CD8-positive, alpha-beta memory T cell (primary cell): ENCODE measurements at regions not wholly inside any gene's neighbourhood (a gene's known extent, or its start where the extent isn't known, plus 50 kb on each side); places are given as distances from the start of the nearest gene placed in this dataset.

ENCODE experiments used
- CTCF ChIA-PET: fragments of 350-600 bp; sonication (Branson Sonifier 250); formaldehyde crosslinking; loops from one replicate; lab custom pipeline; 2021; ENCODE audit warnings: antibody characterized with exemption; lab: Charles Lee
- POLR2A ChIA-PET: fragments of 350-600 bp; sonication (Branson Sonifier 250); formaldehyde crosslinking; loops from one replicate; lab custom pipeline; 2021; ENCODE audit warnings: antibody characterized with exemption; lab: Charles Lee
- DNase-seq, 5 donors: peaks; one replicate each; pipeline versions ENCODE4 v3.0.0 to v3.0.0-alpha.2; 2020 to 2022; ENCODE audit warnings: mixed read lengths in 1 of 5
- H3K27ac ChIP-seq: one replicate; pipeline ENCODE4 v1.7.0; 2013; ENCODE audit warnings: low read depth, mild to moderate bottlenecking, low read length, moderate library complexity
- H3K27me3 ChIP-seq: 2 replicates; pipeline ENCODE4 v1.7.0; 2013; ENCODE audit warnings: low read length, mild to moderate bottlenecking; ENCODE audit not compliant: insufficient read depth, poor library complexity, severe bottlenecking
- H3K36me3 ChIP-seq: 2 replicates; pipeline ENCODE4 v1.7.0; 2013; ENCODE audit warnings: mild to moderate bottlenecking, low read length, moderate library complexity; ENCODE audit not compliant: insufficient read depth
- H3K4me1 ChIP-seq: 2 replicates; pipeline ENCODE4 v1.7.0; 2013; ENCODE audit warnings: mild to moderate bottlenecking, low read length, moderate library complexity; ENCODE audit not compliant: insufficient read depth
- H3K4me3 ChIP-seq: 2 replicates; pipeline ENCODE4 v1.7.0; 2013; ENCODE audit warnings: mild to moderate bottlenecking, low read length
- H3K9me3 ChIP-seq: 2 replicates; pipeline ENCODE4 v1.7.0; 2013; ENCODE audit warnings: mild to moderate bottlenecking, low read length
- H3K27ac Mint-ChIP-seq, 8 donors: one replicate each; pipeline ENCODE4 v1.8.0; 2020 to 2021; ENCODE audit warnings: mixed read lengths in 8 of 8, mild to moderate bottlenecking in 6 of 8, inconsistent platforms in 3 of 8, moderate library complexity in 3 of 8
- H3K27me3 Mint-ChIP-seq, 2 donors: one replicate each; pipeline ENCODE4 v1.8.0; 2020 to 2021; ENCODE audit warnings: mixed read lengths in 2 of 2, mild to moderate bottlenecking in 1 of 2, moderate library complexity in 1 of 2
- H3K36me3 Mint-ChIP-seq, 3 donors: one replicate each; pipeline ENCODE4 v1.8.0; 2020 to 2021; ENCODE audit warnings: mixed read lengths in 3 of 3, inconsistent platforms in 1 of 3, mild to moderate bottlenecking in 1 of 3
- H3K4me1 Mint-ChIP-seq, 3 donors: one replicate each; pipeline ENCODE4 v1.8.0; 2020 to 2021; ENCODE audit warnings: mixed read lengths in 3 of 3, inconsistent platforms in 1 of 3, mild to moderate bottlenecking in 1 of 3
- H3K4me3 Mint-ChIP-seq, 7 donors: one replicate each; pipeline ENCODE4 v1.8.0; 2020 to 2021; ENCODE audit warnings: mixed read lengths in 7 of 7, mild to moderate bottlenecking in 6 of 7, moderate library complexity in 4 of 7, inconsistent platforms in 2 of 7
- H3K9me3 Mint-ChIP-seq, 5 donors: one replicate each; pipeline ENCODE4 v1.8.0; 2020 to 2022; ENCODE audit warnings: mixed read lengths in 5 of 5, mild to moderate bottlenecking in 3 of 5, moderate library complexity in 2 of 5, inconsistent platforms in 1 of 5

DNA sequence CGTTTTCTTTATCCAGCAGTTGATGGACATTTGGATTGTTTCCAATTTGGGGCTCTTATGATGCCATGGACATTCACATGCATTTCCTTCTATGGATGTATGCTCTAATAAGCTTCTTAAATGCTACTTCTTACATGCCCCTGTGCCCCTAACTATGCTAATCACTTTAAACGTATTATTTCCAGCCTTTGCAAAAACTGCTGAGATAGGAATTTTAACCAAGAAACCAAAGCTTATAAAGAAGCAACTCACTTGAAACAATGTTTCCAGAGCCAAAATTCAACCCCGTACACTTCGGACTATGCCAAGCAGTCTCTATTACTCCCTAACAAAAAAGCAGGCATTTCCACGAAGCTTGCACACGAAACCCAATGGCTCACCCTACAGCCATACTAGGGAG is 545.6 kb upstream of the WWC1 start:
- Mint-ChIP-seq H3K9me3 (peaks cover 0 to 6% (median 1%) of the 10 kb centered on the region in 5 donors), H3K4me3 (no peak overlapping the region), H3K27ac (no peak overlapping the region), H3K27me3 (no peaks in the 10 kb centered on the region), H3K4me1 (no peaks in the 10 kb centered on the region), H3K36me3 (no peaks in the 10 kb centered on the region)
- Histone ChIP-seq H3K4me3 (no peak overlapping the region), H3K27ac (no peak overlapping the region), H3K4me1 (no peaks in the 10 kb centered on the region), H3K27me3 (no peaks in the 10 kb centered on the region), H3K36me3 (no peaks in the 10 kb centered on the region), H3K9me3 (no peaks in the 10 kb centered on the region)
- ChIA-PET POLR2A (no interaction called here), CTCF (no interaction called here)
- no peak for DNase-seq

DNA sequence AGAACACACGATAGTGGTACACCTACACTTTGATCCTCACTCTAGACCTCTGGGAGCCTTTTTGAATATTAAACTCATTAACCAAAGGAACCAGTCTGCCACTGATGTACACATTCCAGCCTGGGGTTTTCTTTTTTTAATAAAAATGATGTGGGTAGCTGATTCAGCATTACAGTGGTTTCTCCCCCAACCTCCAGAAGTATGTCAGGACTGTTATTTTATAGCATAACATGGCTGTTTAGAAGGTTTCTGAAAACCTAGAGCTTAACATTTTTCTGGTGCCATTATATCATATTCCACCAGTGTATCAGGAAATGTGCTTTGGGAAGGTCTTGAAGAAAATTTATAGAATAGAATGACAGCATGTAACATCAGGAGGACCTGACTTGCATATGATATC is 540.9 kb upstream of the WWC1 start:
- DNase-seq: no peak
- Mint-ChIP-seq H3K36me3 (no peaks in the 10 kb centered on the region), H3K4me1 (no peaks in the 10 kb centered on the region), H3K9me3 (peaks cover 0 to 4% (median 2%) of the 10 kb centered on the region in 5 donors), H3K27ac (no peak overlapping the region), H3K27me3 (peaks cover 0 to 2% of the 10 kb centered on the region in 2 donors), H3K4me3 (no peak overlapping the region)
- no peak overlapping the region for H3K4me3 ChIP-seq
- ChIA-PET POLR2A (no interaction called here), CTCF (no interaction called here)
- H3K27ac ChIP-seq: no peak overlapping the region
- H3K9me3 ChIP-seq: no peaks in the 10 kb centered on the region
- no peaks in the 10 kb centered on the region for H3K27me3 ChIP-seq
- no peaks in the 10 kb centered on the region for H3K36me3 ChIP-seq
- H3K4me1 ChIP-seq: no peaks in the 10 kb centered on the region

GRCh38 chr5:167752936-167753335 is 538.5 kb upstream of the WWC1 start:
- no peak for DNase-seq
- peaks cover 0 to 2% of the 10 kb centered on the region in 2 donors for H3K27me3 Mint-ChIP-seq
- ChIA-PET CTCF (no interaction called here), POLR2A (no interaction called here)
- Histone ChIP-seq H3K27me3 (no peaks in the 10 kb centered on the region), H3K27ac (no peak overlapping the region), H3K36me3 (no peaks in the 10 kb centered on the region), H3K4me3 (no peak overlapping the region), H3K9me3 (no peaks in the 10 kb centered on the region), H3K4me1 (no peaks in the 10 kb centered on the region)
- H3K27ac Mint-ChIP-seq: no peak overlapping the region
- H3K4me3 Mint-ChIP-seq: no peak overlapping the region
- H3K36me3 Mint-ChIP-seq: no peaks in the 10 kb centered on the region
- peaks cover 0 to 4% (median 0%) of the 10 kb centered on the region in 5 donors for H3K9me3 Mint-ChIP-seq
- no peaks in the 10 kb centered on the region for H3K4me1 Mint-ChIP-seq

DNA sequence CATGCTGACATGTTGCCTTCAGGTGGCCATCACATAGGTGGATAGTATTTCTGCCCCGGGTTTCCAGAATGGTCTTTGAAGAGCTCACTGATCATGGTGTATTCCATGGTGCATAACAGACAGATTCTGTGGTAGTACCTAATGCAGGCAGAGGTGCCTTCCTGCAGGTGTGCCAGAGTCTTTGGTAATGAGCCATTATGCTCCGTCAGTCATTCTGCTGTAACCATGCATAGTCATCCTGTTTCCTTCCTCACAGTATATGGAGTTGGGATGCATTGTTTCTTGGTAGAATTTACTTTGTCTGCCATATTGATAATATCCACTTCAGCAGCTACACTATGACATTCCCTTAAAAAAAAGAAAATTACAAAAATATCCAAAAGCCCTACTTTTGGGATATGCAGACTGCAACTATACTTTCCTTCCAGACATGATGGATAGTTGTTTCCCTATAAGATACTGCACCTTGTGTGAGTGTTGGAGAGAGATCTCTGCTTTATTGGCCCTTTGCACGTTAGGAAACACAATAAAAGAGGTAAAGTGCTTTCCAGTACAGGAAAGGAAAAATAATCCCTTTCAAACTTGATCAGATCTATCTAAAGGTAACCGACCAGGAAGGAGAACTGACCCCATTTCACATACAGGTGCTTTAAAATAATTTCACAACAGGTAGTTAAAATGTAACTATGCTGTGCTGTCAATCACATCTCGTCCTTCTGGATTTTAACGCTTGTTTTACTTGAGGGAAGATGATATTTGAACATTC is 537.5 kb upstream of the WWC1 start:
- ChIA-PET POLR2A (no interaction called here), CTCF (no interaction called here)
- Histone ChIP-seq H3K36me3 (no peaks in the 10 kb centered on the region), H3K27ac (no peak overlapping the region), H3K9me3 (no peaks in the 10 kb centered on the region), H3K4me1 (no peaks in the 10 kb centered on the region), H3K4me3 (no peak overlapping the region), H3K27me3 (no peaks in the 10 kb centered on the region)
- Mint-ChIP-seq H3K9me3 (peaks cover 0 to 5% (median 0%) of the 10 kb centered on the region in 5 donors), H3K4me1 (no peaks in the 10 kb centered on the region), H3K27me3 (peaks cover 0 to 2% of the 10 kb centered on the region in 2 donors), H3K36me3 (no peaks in the 10 kb centered on the region), H3K27ac (no peak overlapping the region), H3K4me3 (no peak overlapping the region)
- DNase-seq: no peak

DNA sequence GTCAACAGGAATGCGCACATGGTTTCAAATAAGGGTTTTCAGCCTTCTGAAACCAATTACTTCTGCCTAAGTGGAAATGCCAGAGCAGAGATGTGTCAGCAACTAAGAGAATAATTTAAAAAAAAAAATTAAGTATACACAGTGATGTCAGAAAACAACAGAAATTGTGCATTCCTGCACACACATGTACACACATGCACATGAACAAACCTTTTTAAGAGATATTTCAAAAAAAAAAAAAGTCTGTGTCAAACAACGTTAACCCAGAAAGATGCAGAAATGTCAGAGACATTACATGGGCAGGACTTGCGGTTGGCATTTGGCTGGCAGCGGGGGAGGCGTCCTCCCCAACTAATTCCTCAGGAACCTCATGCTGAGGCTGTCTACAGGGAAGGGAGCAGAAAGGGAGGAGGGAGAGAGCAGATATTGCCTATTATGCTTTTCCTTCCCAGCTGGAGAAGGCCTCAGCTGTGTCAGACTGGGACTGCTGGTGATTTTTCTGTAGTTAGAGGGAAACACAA is 536.9 kb upstream of the WWC1 start:
- no peaks in the 10 kb centered on the region for H3K4me1 Mint-ChIP-seq
- no peak overlapping the region for H3K27ac Mint-ChIP-seq
- CTCF ChIA-PET: no interaction called here
- no peak overlapping the region for H3K4me3 ChIP-seq
- H3K4me3 Mint-ChIP-seq: no peak overlapping the region
- H3K4me1 ChIP-seq: no peaks in the 10 kb centered on the region
- H3K9me3 ChIP-seq: no peaks in the 10 kb centered on the region
- peaks cover 2 to 4% of the 10 kb centered on the region in 2 donors for H3K27me3 Mint-ChIP-seq
- H3K36me3 Mint-ChIP-seq: no peaks in the 10 kb centered on the region
- DNase-seq: no peak
- H3K27ac ChIP-seq: no peak overlapping the region
- no peaks in the 10 kb centered on the region for H3K27me3 ChIP-seq
- POLR2A ChIA-PET: no interaction called here
- H3K9me3 Mint-ChIP-seq: peaks cover 0 to 9% (median 0%) of the 10 kb centered on the region in 5 donors
- H3K36me3 ChIP-seq: no peaks in the 10 kb centered on the region

GRCh38 chr5:167755420-167755819 is 536.0 kb upstream of the WWC1 start:
- Histone ChIP-seq H3K27ac (no peak overlapping the region), H3K36me3 (no peaks in the 10 kb centered on the region), H3K27me3 (no peaks in the 10 kb centered on the region), H3K4me1 (no peaks in the 10 kb centered on the region), H3K4me3 (no peak overlapping the region), H3K9me3 (no peaks in the 10 kb centered on the region)
- Mint-ChIP-seq H3K27me3 (peaks cover 2 to 4% of the 10 kb centered on the region in 2 donors), H3K4me1 (no peaks in the 10 kb centered on the region), H3K27ac (no peak overlapping the region), H3K36me3 (no peaks in the 10 kb centered on the region), H3K4me3 (no peak overlapping the region), H3K9me3 (peaks cover 0 to 7% (median 0%) of the 10 kb centered on the region in 5 donors)
- ChIA-PET POLR2A (interaction anchor here (0.6 kb wide), 1 partner anchor 32 kb away, joined by 3 read pairs; no protein-coding TSS in a partner anchor), CTCF (no interaction called here)
- DNase-seq: no peak

- CTCF ChIA-PET: no interaction called here
- POLR2A ChIA-PET: no interaction called here
- no peak overlapping the region for H3K4me3 ChIP-seq
These were observed 532.2 kb upstream of the WWC1 start for GRCh38 chr5:167759057-167759821.

GRCh38 chr5:167763772-167764171 is 527.7 kb upstream of the WWC1 start:
- peaks cover 2 to 4% of the 10 kb centered on the region in 2 donors for H3K27me3 Mint-ChIP-seq
- ChIA-PET CTCF (no interaction called here), POLR2A (no interaction called here)
- no peaks in the 10 kb centered on the region for H3K4me1 ChIP-seq
- H3K36me3 ChIP-seq: no peaks in the 10 kb centered on the region
- H3K27ac Mint-ChIP-seq: no peak overlapping the region
- no peak overlapping the region for H3K4me3 ChIP-seq
- H3K9me3 Mint-ChIP-seq: peaks cover 0 to 7% (median 3%) of the 10 kb centered on the region in 5 donors
- H3K4me3 Mint-ChIP-seq: no peak overlapping the region
- no peak for DNase-seq
- no peak overlapping the region for H3K27ac ChIP-seq
- H3K9me3 ChIP-seq: no peaks in the 10 kb centered on the region
- no peaks in the 10 kb centered on the region for H3K36me3 Mint-ChIP-seq
- H3K27me3 ChIP-seq: no peaks in the 10 kb centered on the region
- no peaks in the 10 kb centered on the region for H3K4me1 Mint-ChIP-seq

More at GRCh38 chr5:167759057-167759821, 532.2 kb upstream of the WWC1 start:
- Histone ChIP-seq H3K36me3 (no peaks in the 10 kb centered on the region), H3K27me3 (no peaks in the 10 kb centered on the region), H3K4me1 (no peaks in the 10 kb centered on the region), H3K27ac (no peak overlapping the region), H3K9me3 (no peaks in the 10 kb centered on the region)
- H3K27me3 Mint-ChIP-seq: peaks cover 4% of the 10 kb centered on the region in 2 donors
- no peak for DNase-seq
- H3K4me3 Mint-ChIP-seq: no peak overlapping the region
- no peaks in the 10 kb centered on the region for H3K4me1 Mint-ChIP-seq
- H3K9me3 Mint-ChIP-seq: peaks cover 0 to 7% (median 0%) of the 10 kb centered on the region in 5 donors
- H3K27ac Mint-ChIP-seq: no peak overlapping the region
- H3K36me3 Mint-ChIP-seq: no peaks in the 10 kb centered on the region
